ENCODE measurements at regions not wholly inside any gene's neighbourhood (a gene's known extent, or its start where the extent isn't known, plus 50 kb on each side); places are given as distances from the start of the nearest gene placed in this dataset.

DNA sequence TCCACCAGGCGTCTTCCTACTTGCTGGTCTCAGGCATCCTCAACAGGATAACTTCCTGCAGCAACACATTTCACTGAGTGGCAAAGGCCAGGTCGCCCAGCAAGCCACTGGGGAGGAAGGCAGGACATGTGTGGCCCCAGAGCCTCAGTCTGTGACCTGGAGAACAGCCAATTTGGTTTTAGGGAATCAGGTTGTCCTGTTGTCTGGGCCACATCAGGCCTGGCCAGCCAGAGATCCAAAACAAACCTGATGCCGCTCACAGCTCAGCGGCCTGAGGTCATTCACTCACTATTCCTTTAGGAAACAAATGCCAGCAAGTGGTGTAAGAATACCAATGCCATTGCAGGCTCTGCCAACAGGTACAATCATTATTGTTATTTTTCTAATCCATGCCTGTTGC is 210.7 kb downstream of the VAPA start:
- TF ChIP-seq, protein P1, sequence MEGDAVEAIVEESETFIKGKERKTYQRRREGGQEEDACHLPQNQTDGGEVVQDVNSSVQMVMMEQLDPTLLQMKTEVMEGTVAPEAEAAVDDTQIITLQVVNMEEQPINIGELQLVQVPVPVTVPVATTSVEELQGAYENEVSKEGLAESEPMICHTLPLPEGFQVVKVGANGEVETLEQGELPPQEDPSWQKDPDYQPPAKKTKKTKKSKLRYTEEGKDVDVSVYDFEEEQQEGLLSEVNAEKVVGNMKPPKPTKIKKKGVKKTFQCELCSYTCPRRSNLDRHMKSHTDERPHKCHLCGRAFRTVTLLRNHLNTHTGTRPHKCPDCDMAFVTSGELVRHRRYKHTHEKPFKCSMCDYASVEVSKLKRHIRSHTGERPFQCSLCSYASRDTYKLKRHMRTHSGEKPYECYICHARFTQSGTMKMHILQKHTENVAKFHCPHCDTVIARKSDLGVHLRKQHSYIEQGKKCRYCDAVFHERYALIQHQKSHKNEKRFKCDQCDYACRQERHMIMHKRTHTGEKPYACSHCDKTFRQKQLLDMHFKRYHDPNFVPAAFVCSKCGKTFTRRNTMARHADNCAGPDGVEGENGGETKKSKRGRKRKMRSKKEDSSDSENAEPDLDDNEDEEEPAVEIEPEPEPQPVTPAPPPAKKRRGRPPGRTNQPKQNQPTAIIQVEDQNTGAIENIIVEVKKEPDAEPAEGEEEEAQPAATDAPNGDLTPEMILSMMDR (IDR thresholded peaks at IDR 0.05; ENCODE audit: low read length): no peak
- TF ChIP-seq EZH2phosphoT487 (IDR thresholded peaks at IDR 0.05; ENCODE audit: low read length) (no peak), EZH2 (optimal IDR thresholded peaks at IDR 0.05; ENCODE audit: low read depth, low read length) (no peak)

Measured in MM.1S (cell line).